Loucy (cell line): ENCODE measurements at regions not wholly inside any gene's neighbourhood (a gene's known extent, or its start where the extent isn't known, plus 50 kb on each side); places are given as distances from the start of the nearest gene placed in this dataset.

Experiments
- EZH2phosphoT487 ChIP-seq: fragments of 200-600 bp; IDR thresholded peaks from 2 replicates; pipeline ENCODE4 v1.6.1; 2018; ENCODE audit warnings: antibody characterized with exemption, mild to moderate bottlenecking, moderate library complexity, borderline replicate concordance
- TF ChIP-seq, protein P1 (sequence below): fragments of 200-600 bp; sonication (generic); conservative IDR thresholded peaks from 2 replicates; pipeline ENCODE4 v1.5.1; 2014; ENCODE audit warnings: mild to moderate bottlenecking, antibody characterized with exemption, low read length

DNA sequence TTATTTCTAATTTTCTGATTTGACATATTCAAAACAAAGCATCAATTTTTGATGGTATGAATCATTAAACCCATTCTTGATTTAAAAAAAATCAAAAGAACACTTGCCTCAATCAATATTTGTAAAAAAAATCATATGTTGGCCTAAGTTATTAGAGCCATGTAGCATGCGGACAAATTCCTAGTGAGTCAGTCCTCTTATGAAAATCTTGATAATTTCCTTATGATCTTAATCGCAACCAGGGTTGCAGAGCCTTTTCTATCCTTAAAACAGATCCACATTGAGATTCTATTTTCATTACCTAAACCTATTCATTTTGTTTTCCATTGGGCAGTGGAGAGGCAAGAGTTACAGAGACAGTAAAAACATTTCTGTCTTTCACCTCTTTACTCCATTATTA is 203.2 kb downstream of the ARL4A start:
- TF ChIP-seq, protein P1, sequence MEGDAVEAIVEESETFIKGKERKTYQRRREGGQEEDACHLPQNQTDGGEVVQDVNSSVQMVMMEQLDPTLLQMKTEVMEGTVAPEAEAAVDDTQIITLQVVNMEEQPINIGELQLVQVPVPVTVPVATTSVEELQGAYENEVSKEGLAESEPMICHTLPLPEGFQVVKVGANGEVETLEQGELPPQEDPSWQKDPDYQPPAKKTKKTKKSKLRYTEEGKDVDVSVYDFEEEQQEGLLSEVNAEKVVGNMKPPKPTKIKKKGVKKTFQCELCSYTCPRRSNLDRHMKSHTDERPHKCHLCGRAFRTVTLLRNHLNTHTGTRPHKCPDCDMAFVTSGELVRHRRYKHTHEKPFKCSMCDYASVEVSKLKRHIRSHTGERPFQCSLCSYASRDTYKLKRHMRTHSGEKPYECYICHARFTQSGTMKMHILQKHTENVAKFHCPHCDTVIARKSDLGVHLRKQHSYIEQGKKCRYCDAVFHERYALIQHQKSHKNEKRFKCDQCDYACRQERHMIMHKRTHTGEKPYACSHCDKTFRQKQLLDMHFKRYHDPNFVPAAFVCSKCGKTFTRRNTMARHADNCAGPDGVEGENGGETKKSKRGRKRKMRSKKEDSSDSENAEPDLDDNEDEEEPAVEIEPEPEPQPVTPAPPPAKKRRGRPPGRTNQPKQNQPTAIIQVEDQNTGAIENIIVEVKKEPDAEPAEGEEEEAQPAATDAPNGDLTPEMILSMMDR = no peak
- no peak for TF ChIP-seq EZH2phosphoT487
